Right lobe of liver (tissue), 6 donors: ENCODE measurements at regions not wholly inside any gene's neighbourhood (a gene's known extent, or its start where the extent isn't known, plus 50 kb on each side); places are given as distances from the start of the nearest gene placed in this dataset.
"Not testable (repeated sequence)": the region's sequence is repeated elsewhere in the genome, so short reads cannot be mapped to it uniquely, and the experiment has no call there.

Source experiments
- ATAC-seq, 4 donors: fragments of 200-7000 bp; cut with Tn5 transposase; one replicate each; pipeline ENCODE4 v1.9.1; 2020; ENCODE audit warnings: mild to moderate bottlenecking in 4 of 4, moderate library complexity in 4 of 4
- DNase-seq, 3 donors: peaks; one replicate each; pipeline ENCODE4 v3.0.0-alpha.2; 2020
- H3K27ac ChIP-seq, 3 donors: fragments of 200-600 bp; one replicate each; pipeline ENCODE4 v1.8.0; 2022
- H3K27me3 ChIP-seq, 2 donors: fragments of 200-600 bp; one replicate each; pipeline ENCODE4 v1.8.0; 2022
- H3K36me3 ChIP-seq, 4 donors: fragments of 200-600 bp; sonication (generic) in 1 of 4; one replicate each; pipeline versions ENCODE4 v1.5.1 to v1.8.0; 2017 to 2022; ENCODE audit warnings: control low read depth in 1 of 4
- H3K4me1 ChIP-seq, 4 donors: fragments of 200-600 bp; sonication (generic) in 1 of 4; one replicate each; pipeline versions ENCODE4 v1.5.1 to v1.8.0; 2017 to 2022; ENCODE audit warnings: control low read depth in 1 of 4
- H3K4me3 ChIP-seq, 3 donors: fragments of 200-600 bp; one replicate each; pipeline ENCODE4 v1.8.0; 2022
- H3K9me3 ChIP-seq, 4 donors: fragments of 200-600 bp; sonication (generic) in 1 of 4; one replicate each; pipeline versions ENCODE4 v1.5.1 to v1.8.0; 2017 to 2022; ENCODE audit warnings: control low read depth in 1 of 4
- CTCF ChIP-seq, 4 donors: fragments of 200-600 bp in 3 of 4; fragments of 450-650 bp in 1 of 4; IDR thresholded peaks; one replicate each; pipeline versions ENCODE4 v1.5.1 to v1.8.0; 2016 to 2022; ENCODE audit warnings: antibody characterized with exemption in 4 of 4, mild to moderate bottlenecking in 2 of 4
- POLR2A ChIP-seq: fragments of 450-650 bp; IDR thresholded peaks from one replicate; pipeline ENCODE4 v1.6.1; 2017; ENCODE audit warnings: antibody characterized with exemption, mild to moderate bottlenecking
- WGBS: methylation state at CpG from one replicate; pipeline ENCODE4 v1.1.6; 2018; ENCODE audit warnings: low coverage, low lambda C conversion rate; ENCODE audit not compliant: insufficient coverage; ENCODE audit errors: missing lambda C conversion rate; 5-methylcytosine and 5-hydroxymethylcytosine counted together
- intact Hi-C, 2 donors: fragments of 100-400 bp; cut with DNase I; formaldehyde crosslinking; loops; one replicate each; pipeline versions ENCODE4 v1.11.2 to v1.14.1; 2022
- donor health status: DM: no; HTN: yes; CAD: no.
- donor health status: DM: no; HTN: no; CAD: no.
- donor health status: DM: no; HTN: no; CAD: no.
- donor health status: DM: no; HTN: yes; CAD: no.
- donor health status: DM: no; HTN: yes; CAD: no.

GRCh38 chr2:195146761-195147541, 510.1 kb upstream of the SLC39A10 start:
- no peak overlapping the region for H3K4me3 ChIP-seq
- H3K36me3 ChIP-seq = no peaks in the 10 kb centered on the region
- no peak for ATAC-seq
- no peaks in the 10 kb centered on the region for H3K27me3 ChIP-seq
- H3K27ac ChIP-seq = no peak overlapping the region
- intact Hi-C loops = no loop called here
- H3K9me3 ChIP-seq = no peaks in the 10 kb centered on the region
- DNase-seq = no peak
- no peak for TF ChIP-seq POLR2A
- no peak for TF ChIP-seq CTCF (IDR thresholded peaks at IDR 0.05)
- H3K4me1 ChIP-seq = no peaks in the 10 kb centered on the region
- WGBS = 41% methylated on average over 4 of the region's 4 CpGs

GRCh38 chr2:195138435-195138834, 518.6 kb upstream of the SLC39A10 start:
- H3K27me3 ChIP-seq = no peaks in the 10 kb centered on the region
- no peak overlapping the region for H3K27ac ChIP-seq
- no peak for TF ChIP-seq CTCF (IDR thresholded peaks at IDR 0.05)
- no peak for TF ChIP-seq POLR2A
- no peak overlapping the region for H3K4me3 ChIP-seq
- no peaks in the 10 kb centered on the region for H3K36me3 ChIP-seq
- intact Hi-C loops = no loop called here
- DNase-seq (no peak), ATAC-seq (no peak)
- H3K9me3 ChIP-seq = no peaks in the 10 kb centered on the region
- WGBS = 71% methylated on average over 7 of the region's 7 CpGs
- H3K4me1 ChIP-seq = no peaks in the 10 kb centered on the region

- H3K27ac ChIP-seq, H3K27me3 ChIP-seq, H3K9me3 ChIP-seq, H3K36me3 ChIP-seq, H3K4me1 ChIP-seq, intact Hi-C loops, DNase-seq, H3K4me3 ChIP-seq: not testable (repeated sequence)
- WGBS = no CpG with 5 or more reads among the region's 3 CpGs
- peak in 1 of 4 donors; percentile 25 for ATAC-seq
These were observed 531.1 kb upstream of the SLC39A10 start for GRCh38 chr2:195125889-195126288.

GRCh38 chr2:195124391-195125079, 532.5 kb upstream of the SLC39A10 start:
- ATAC-seq (no peak), DNase-seq (no peak)
- H3K36me3 ChIP-seq = no peaks in the 10 kb centered on the region
- H3K4me1 ChIP-seq = no peaks in the 10 kb centered on the region
- WGBS = 42% methylated on average over 5 of the region's 10 CpGs
- TF ChIP-seq CTCF (IDR thresholded peaks at IDR 0.05) (no peak), POLR2A (no peak)
- no peak overlapping the region for H3K27ac ChIP-seq
- intact Hi-C loops = no loop called here
- H3K9me3 ChIP-seq = no peaks in the 10 kb centered on the region
- no peak overlapping the region for H3K4me3 ChIP-seq
- no peaks in the 10 kb centered on the region for H3K27me3 ChIP-seq

GRCh38 chr2:195122653-195123052, 534.4 kb upstream of the SLC39A10 start:
- intact Hi-C loops = no loop called here
- Histone ChIP-seq H3K36me3 (no peaks in the 10 kb centered on the region), H3K27me3 (no peaks in the 10 kb centered on the region), H3K4me3 (no peak overlapping the region), H3K4me1 (no peaks in the 10 kb centered on the region), H3K27ac (no peak overlapping the region), H3K9me3 (no peaks in the 10 kb centered on the region)
- WGBS = 38% methylated on average over 1 of the region's 1 CpG
- ATAC-seq (no peak), DNase-seq (no peak)
- TF ChIP-seq POLR2A (no peak), CTCF (IDR thresholded peaks at IDR 0.05) (no peak)
